ENCODE measurements at regions not wholly inside any gene's neighbourhood (a gene's known extent, or its start where the extent isn't known, plus 50 kb on each side); places are given as distances from the start of the nearest gene placed in this dataset.

- H3K36me3 ChIP-seq, result no peaks in the 10 kb centered on the region
- TF ChIP-seq POLR2A (IDR thresholded peaks at IDR 0.05), result no peak
- TF ChIP-seq EP300 (IDR thresholded peaks at IDR 0.05), result no peak
- TF ChIP-seq, protein P1, sequence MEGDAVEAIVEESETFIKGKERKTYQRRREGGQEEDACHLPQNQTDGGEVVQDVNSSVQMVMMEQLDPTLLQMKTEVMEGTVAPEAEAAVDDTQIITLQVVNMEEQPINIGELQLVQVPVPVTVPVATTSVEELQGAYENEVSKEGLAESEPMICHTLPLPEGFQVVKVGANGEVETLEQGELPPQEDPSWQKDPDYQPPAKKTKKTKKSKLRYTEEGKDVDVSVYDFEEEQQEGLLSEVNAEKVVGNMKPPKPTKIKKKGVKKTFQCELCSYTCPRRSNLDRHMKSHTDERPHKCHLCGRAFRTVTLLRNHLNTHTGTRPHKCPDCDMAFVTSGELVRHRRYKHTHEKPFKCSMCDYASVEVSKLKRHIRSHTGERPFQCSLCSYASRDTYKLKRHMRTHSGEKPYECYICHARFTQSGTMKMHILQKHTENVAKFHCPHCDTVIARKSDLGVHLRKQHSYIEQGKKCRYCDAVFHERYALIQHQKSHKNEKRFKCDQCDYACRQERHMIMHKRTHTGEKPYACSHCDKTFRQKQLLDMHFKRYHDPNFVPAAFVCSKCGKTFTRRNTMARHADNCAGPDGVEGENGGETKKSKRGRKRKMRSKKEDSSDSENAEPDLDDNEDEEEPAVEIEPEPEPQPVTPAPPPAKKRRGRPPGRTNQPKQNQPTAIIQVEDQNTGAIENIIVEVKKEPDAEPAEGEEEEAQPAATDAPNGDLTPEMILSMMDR (IDR thresholded peaks at IDR 0.05), result no peak
- no peak for TF ChIP-seq POLR2AphosphoS5 (IDR thresholded peaks at IDR 0.05)
- 96 to 97% methylated on average over 1 of the region's 1 CpG for WGBS, 2 donors
- no peak overlapping the region for H3K4me3 ChIP-seq
- intact Hi-C loops (cut with DNase I), result no loop called here
- no peaks in the 10 kb centered on the region for H3K4me1 ChIP-seq
- H3K27me3 ChIP-seq, result no peaks in the 10 kb centered on the region
- no peak overlapping the region for H3K27ac ChIP-seq
- peaks cover 0 to 14% (median 8%) of the 10 kb centered on the region in 4 donors for H3K9me3 ChIP-seq
- DNase-seq, result no peak
These were observed 222.9 kb upstream of the ERCC4 start for GRCh38 chr16:13697013-13697412.

GRCh38 chr16:13697568-13697967 lies 222.4 kb upstream of the ERCC4 start:
- H3K4me3 ChIP-seq, result no peak overlapping the region
- DNase-seq, result no peak
- no peak overlapping the region for H3K27ac ChIP-seq
- no peaks in the 10 kb centered on the region for H3K27me3 ChIP-seq
- peaks cover 0 to 4% (median 0%) of the 10 kb centered on the region in 4 donors for H3K4me1 ChIP-seq
- H3K36me3 ChIP-seq, result no peaks in the 10 kb centered on the region
- TF ChIP-seq EP300 (IDR thresholded peaks at IDR 0.05), result no peak
- TF ChIP-seq POLR2AphosphoS5 (IDR thresholded peaks at IDR 0.05), result no peak
- TF ChIP-seq, protein P1 (IDR thresholded peaks at IDR 0.05), result no peak
- no peak for TF ChIP-seq POLR2A (IDR thresholded peaks at IDR 0.05)
- intact Hi-C loops (cut with DNase I), result no loop called here
- peaks cover 0 to 14% (median 8%) of the 10 kb centered on the region in 4 donors for H3K9me3 ChIP-seq

- 70 to 78% methylated on average over 4 of the region's 4 CpGs for WGBS, 2 donors
- H3K27me3 ChIP-seq, result no peaks in the 10 kb centered on the region
- DNase-seq, result no peak
- TF ChIP-seq, protein P1 (IDR thresholded peaks at IDR 0.05), result no peak
- TF ChIP-seq EP300 (IDR thresholded peaks at IDR 0.05), result no peak
- no peak for TF ChIP-seq POLR2AphosphoS5 (IDR thresholded peaks at IDR 0.05)
- no peak for TF ChIP-seq POLR2A (IDR thresholded peaks at IDR 0.05)
- no peaks in the 10 kb centered on the region for H3K36me3 ChIP-seq
- peaks cover 0 to 7% (median 3%) of the 10 kb centered on the region in 4 donors for H3K9me3 ChIP-seq
- intact Hi-C loops (cut with DNase I), result no loop called here
- peaks cover 0 to 7% (median 0%) of the 10 kb centered on the region in 4 donors for H3K4me1 ChIP-seq
- H3K27ac ChIP-seq, result no peak overlapping the region
- no peak overlapping the region for H3K4me3 ChIP-seq
These were observed 217.3 kb upstream of the ERCC4 start for GRCh38 chr16:13702614-13703013.

GRCh38 chr16:13708347-13709120 lies 211.4 kb upstream of the ERCC4 start:
- 42 to 43% methylated on average over 3 of the region's 3 CpGs for WGBS, 2 donors
- intact Hi-C loops (cut with DNase I), result no loop called here
- TF ChIP-seq, protein P1 (IDR thresholded peaks at IDR 0.05), result no peak
- TF ChIP-seq EP300 (IDR thresholded peaks at IDR 0.05), result no peak
- TF ChIP-seq POLR2A (IDR thresholded peaks at IDR 0.05), result no peak
- TF ChIP-seq POLR2AphosphoS5 (IDR thresholded peaks at IDR 0.05), result no peak
- no peak overlapping the region for H3K27ac ChIP-seq
- no peak overlapping the region for H3K4me3 ChIP-seq
- DNase-seq, result no peak
- peaks cover 0 to 8% (median 2%) of the 10 kb centered on the region in 4 donors for H3K9me3 ChIP-seq
- H3K27me3 ChIP-seq, result no peaks in the 10 kb centered on the region
- H3K4me1 ChIP-seq, result no peaks in the 10 kb centered on the region
- H3K36me3 ChIP-seq, result no peaks in the 10 kb centered on the region

All from sigmoid colon (tissue), 6 donors.